ENCODE measurements at regions not wholly inside any gene's neighbourhood (a gene's known extent, or its start where the extent isn't known, plus 50 kb on each side); places are given as distances from the start of the nearest gene placed in this dataset.

DNA sequence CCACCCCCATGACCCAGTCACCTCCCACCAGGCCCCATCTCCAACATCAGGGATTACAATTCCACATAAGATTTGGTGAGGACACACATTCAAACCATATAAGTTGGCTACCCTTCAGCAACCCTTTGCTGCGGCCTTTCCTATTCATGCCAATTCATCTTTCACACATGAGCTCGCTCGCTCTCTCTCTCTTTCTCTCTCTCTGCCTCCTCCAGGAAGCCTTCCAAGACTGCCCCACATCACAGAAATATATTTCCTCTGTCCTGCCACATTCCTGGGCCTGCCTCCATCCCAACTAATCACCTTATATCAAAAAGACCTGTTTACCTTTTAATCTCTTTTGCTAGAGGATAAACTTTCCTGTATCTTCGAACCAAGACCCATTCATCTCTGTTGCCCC is 188.9 kb downstream of the TTC32 start:
- Histone ChIP-seq H3K36me3 (ENCODE audit: low read depth) (no peaks in the 10 kb centered on the region), H3K4me2 (no peak overlapping the region), H3K27me3 (ENCODE audit: insufficient read depth, low read depth) (no peaks in the 10 kb centered on the region), H3K27ac (no peak overlapping the region), H3K4me3 (no peak overlapping the region), H2AFZ (no peak overlapping the region), H3K79me2 (ENCODE audit: low read depth) (0 out of 2 replicates have a peak, but pooled peaks cover 9% of the 10 kb centered on the region), H3K4me1 (replicated peaks; ENCODE audit: insufficient read depth) (peaks cover 14% of the 10 kb centered on the region), H3K9me3 (ENCODE audit: insufficient read depth, low read depth) (peaks cover 6% of the 10 kb centered on the region), H3K9me2 (ENCODE audit: insufficient read depth) (no peaks in the 10 kb centered on the region), H4K20me1 (ENCODE audit: insufficient read depth) (no peaks in the 10 kb centered on the region), H3F3A (ENCODE audit: insufficient read depth, low read depth) (peaks cover 7% of the 10 kb centered on the region; the same call in 1 of the 2 replicates)
- ChIA-PET CTCF (no interaction called here), POLR2A (ENCODE audit: unreplicated experiment) (no interaction called here)
- no TSS peak for BruUV-seq (replicated peaks)
- no peak for DNase-seq
- TF ChIP-seq EZH2 (IDR thresholded peaks at IDR 0.05; ENCODE audit: low read depth) (no peak), CTCF (conservative IDR thresholded peaks at IDR 0.05) (no peak)
- intact Hi-C loops (cut with micrococcal nuclease; ENCODE audit: unreplicated experiment), result no loop called here

- H3K4me1 ChIP-seq (replicated peaks; ENCODE audit: insufficient read depth), result peaks cover 14% of the 10 kb centered on the region
- H4K20me1 ChIP-seq (ENCODE audit: insufficient read depth), result no peaks in the 10 kb centered on the region
- H3K9me2 ChIP-seq (ENCODE audit: insufficient read depth), result no peaks in the 10 kb centered on the region
- TF ChIP-seq CTCF (conservative IDR thresholded peaks at IDR 0.05), result no peak
- TF ChIP-seq EZH2 (IDR thresholded peaks at IDR 0.05; ENCODE audit: low read depth), result no peak
- no peak overlapping the region for H2AFZ ChIP-seq
- H3K27ac ChIP-seq, result 0 out of 2 replicates have a peak overlapping the region, but pooled peaks have one; percentile 5
- ChIA-PET POLR2A (ENCODE audit: unreplicated experiment) (interaction anchor here (0.7 kb wide), 1 partner anchor 89 kb away, joined by 3 read pairs; no protein-coding TSS in a partner anchor), CTCF (no interaction called here)
- intact Hi-C loops (cut with micrococcal nuclease; ENCODE audit: unreplicated experiment), result loop anchor here (2.0 kb wide), 1 partner anchor 95 kb away; no protein-coding TSS in a partner anchor
- no TSS peak for BruUV-seq (replicated peaks)
- 0 out of 2 replicates have a peak, but pooled peaks cover 8% of the 10 kb centered on the region for H3K79me2 ChIP-seq (ENCODE audit: low read depth)
- H3K27me3 ChIP-seq (ENCODE audit: insufficient read depth, low read depth), result no peaks in the 10 kb centered on the region
- no peak overlapping the region for H3K4me3 ChIP-seq
- no peak overlapping the region for H3K4me2 ChIP-seq
- peaks cover 7% of the 10 kb centered on the region; the same call in 1 of the 2 replicates for H3F3A ChIP-seq (ENCODE audit: insufficient read depth, low read depth)
- H3K36me3 ChIP-seq (ENCODE audit: low read depth), result no peaks in the 10 kb centered on the region
- peak; percentile 65 to 90 for DNase-seq
- peaks cover 9% of the 10 kb centered on the region for H3K9me3 ChIP-seq (ENCODE audit: insufficient read depth, low read depth)
These were observed 190.1 kb downstream of the TTC32 start for GRCh38 chr2:19711470-19712372.

- ChIA-PET POLR2A (ENCODE audit: unreplicated experiment) (no interaction called here), CTCF (no interaction called here)
- no peaks in the 10 kb centered on the region for H4K20me1 ChIP-seq (ENCODE audit: insufficient read depth)
- H2AFZ ChIP-seq, result no peak overlapping the region
- peaks cover 10% of the 10 kb centered on the region for H3K9me3 ChIP-seq (ENCODE audit: insufficient read depth, low read depth)
- no TSS peak for BruUV-seq (replicated peaks)
- intact Hi-C loops (cut with micrococcal nuclease; ENCODE audit: unreplicated experiment), result loop anchor here (2.0 kb wide), 1 partner anchor 93 kb away; no protein-coding TSS in a partner anchor
- peaks cover 14% of the 10 kb centered on the region for H3K4me1 ChIP-seq (replicated peaks; ENCODE audit: insufficient read depth)
- no peak overlapping the region for H3K4me2 ChIP-seq
- no peak for DNase-seq
- H3K27ac ChIP-seq, result no peak overlapping the region
- no peak for TF ChIP-seq CTCF (conservative IDR thresholded peaks at IDR 0.05)
- no peak for TF ChIP-seq EZH2 (IDR thresholded peaks at IDR 0.05; ENCODE audit: low read depth)
- 0 out of 2 replicates have a peak, but pooled peaks cover 5% of the 10 kb centered on the region for H3K79me2 ChIP-seq (ENCODE audit: low read depth)
- H3K27me3 ChIP-seq (ENCODE audit: insufficient read depth, low read depth), result no peaks in the 10 kb centered on the region
- H3K36me3 ChIP-seq (ENCODE audit: low read depth), result no peaks in the 10 kb centered on the region
- H3K4me3 ChIP-seq, result no peak overlapping the region
- H3F3A ChIP-seq (ENCODE audit: insufficient read depth, low read depth), result peaks cover 7% of the 10 kb centered on the region; the same call in 1 of the 2 replicates
- H3K9me2 ChIP-seq (ENCODE audit: insufficient read depth), result no peaks in the 10 kb centered on the region
These were observed 191.6 kb downstream of the TTC32 start for GRCh38 chr2:19710230-19710629.
